SKM-1 (cell line): ENCODE measurements at regions not wholly inside any gene's neighbourhood (a gene's known extent, or its start where the extent isn't known, plus 50 kb on each side); places are given as distances from the start of the nearest gene placed in this dataset.
"Not testable (repeated sequence)": the region's sequence is repeated elsewhere in the genome, so short reads cannot be mapped to it uniquely, and the experiment has no call there.

ENCODE experiments used
- DNase-seq: peaks from one replicate; lab custom pipeline; 2025; ENCODE audit not compliant: unreplicated experiment; lab: John Stamatoyannopoulos, UW

GRCh38 chr10:123375097-123375496 is 220.9 kb downstream of the BUB3 start:
- no peak for DNase-seq

- DNase-seq, result no peak
Measured at GRCh38 chr10:123375738-123376137, 221.5 kb downstream of the BUB3 start.

DNA sequence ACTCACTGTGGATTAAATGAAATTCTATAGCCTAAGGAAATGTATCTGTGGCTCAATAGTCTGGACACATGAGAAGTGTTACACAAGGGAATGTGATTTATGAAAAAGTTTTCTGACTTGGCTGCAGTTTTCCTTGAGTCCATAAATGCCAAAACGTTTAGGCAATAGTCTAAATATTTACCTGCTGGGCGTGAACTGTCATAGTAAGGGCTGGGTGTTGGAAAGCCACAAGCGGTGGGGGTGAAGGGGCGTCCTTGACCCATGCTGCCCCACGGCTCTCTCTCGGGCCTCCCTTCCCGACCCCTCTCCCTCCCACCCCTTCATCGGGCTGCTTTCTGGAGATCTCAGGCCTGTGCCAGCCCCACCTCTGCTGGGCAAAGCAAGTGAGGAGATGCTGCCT is 223.7 kb downstream of the BUB3 start:
- no peak for DNase-seq

DNA sequence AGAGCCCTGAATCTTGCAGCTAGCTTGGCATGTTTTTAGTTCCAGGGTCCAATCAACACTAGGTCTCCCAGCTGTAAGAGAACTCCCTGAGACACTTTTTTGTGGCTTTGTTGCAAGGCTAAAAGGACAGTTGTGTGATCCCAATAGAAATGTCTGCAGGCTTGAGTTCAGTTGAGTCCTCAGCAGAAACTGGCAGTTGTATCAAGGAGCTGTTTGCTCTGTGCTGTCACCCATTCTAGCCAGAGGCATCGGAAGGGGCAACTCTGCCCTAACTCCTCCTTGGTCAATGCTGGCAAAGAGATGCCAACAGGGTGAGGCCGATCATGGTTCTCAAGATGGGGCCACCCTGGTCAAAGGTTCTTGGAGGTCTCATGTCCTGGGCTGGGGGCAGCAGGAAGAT is 224.1 kb downstream of the BUB3 start:
- DNase-seq, result no peak

- no peak for DNase-seq
Measured at GRCh38 chr10:123379156-123379555, 225.0 kb downstream of the BUB3 start.

DNA sequence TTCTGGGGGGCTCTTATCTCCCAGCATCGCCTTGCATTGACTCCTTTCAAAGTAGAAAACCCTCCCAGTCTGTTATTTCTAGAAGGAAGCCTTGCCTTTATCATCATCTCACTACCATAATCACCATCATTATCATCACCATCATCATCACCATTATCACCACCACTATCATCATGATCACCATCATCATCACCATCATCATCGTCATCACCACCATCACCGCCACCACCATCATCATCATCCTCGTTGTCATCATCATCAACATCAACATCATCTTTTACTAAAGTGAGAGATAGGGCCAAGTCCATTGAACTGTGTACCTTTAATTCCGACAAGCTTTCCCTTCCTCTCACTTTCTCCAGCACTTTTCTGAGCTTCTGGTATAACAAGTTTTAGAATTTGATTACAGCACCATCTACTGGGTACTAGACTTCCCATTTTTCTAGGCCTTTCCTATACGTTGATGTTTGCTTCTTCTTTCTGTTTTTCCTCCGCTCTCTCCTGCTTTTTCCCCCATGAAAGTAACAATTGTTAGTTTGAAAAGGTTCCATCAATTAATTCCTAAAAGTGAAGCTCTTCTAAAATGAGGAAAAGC is 226.4 kb downstream of the BUB3 start:
- no peak for DNase-seq

DNA sequence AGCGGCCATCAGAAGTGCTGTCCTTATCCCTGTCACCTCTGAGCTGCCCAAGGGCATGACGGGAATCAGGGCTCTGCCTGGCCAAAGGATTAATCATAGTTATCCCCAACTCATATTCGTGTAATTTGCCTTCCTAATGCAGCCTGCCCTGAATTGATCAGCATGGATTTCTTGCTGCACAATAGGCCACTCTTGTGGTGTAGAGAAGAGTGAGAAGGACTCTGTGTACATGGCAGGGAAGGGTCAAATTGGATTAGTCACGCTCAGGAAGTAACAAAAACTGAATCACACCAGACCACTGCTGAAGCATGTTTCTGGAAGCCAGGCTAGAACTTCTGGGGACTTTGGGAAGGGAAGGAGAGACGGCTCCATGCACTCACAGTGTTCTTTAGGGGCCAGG is 227.0 kb downstream of the BUB3 start:
- no peak for DNase-seq

- no peak for DNase-seq
Measured at GRCh38 chr10:123382491-123382890, 228.3 kb downstream of the BUB3 start.

- DNase-seq, result no peak
Measured at GRCh38 chr10:123385508-123386080, 231.4 kb downstream of the BUB3 start.

- DNase-seq, result no peak
Measured at GRCh38 chr10:123389520-123389919, 235.3 kb downstream of the BUB3 start.

DNA sequence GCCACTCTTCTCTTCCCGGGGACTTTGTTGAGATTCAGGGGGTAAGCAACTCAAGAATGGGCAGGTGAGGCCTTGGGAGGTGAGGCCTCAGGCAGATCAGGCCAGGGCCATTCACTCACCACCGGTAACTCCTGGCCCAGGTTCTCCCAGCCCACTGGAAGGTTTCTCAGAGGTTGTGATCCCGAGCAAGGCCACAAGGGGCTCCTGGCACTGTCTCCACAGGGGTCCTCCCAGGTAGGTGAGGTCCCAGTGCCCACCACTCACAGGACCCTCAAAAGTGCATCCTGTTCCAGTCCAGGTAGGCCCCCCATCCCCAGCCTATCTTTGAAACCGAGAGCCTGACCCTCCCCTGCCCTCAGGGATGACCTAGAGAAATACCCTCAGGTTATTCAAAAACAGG is 236.1 kb downstream of the BUB3 start:
- DNase-seq, result no peak

DNA sequence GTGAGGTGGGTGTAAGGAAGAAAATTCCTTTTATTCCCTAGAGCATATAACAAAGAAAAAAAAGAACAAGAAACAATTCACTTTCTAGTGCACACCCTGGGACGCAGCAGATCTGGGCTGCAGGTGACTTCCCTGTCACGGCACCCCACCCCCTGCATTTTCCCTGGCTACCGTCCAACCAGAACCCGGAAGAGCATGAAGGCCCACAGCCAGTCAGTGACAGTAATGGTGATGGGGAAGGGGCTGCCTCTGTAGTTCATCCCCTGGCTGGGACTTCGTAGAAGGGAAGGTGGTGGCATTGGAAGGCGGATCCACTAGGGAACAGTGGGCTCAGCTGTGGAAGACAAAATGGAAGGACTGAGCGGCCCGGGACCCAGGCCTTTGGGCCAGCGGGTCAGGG is 236.7 kb downstream of the BUB3 start:
- no peak for DNase-seq

- no peak for DNase-seq
Measured at GRCh38 chr10:123391275-123392028, 237.2 kb downstream of the BUB3 start.

- no peak for DNase-seq
Measured at GRCh38 chr10:123392182-123392963, 238.2 kb downstream of the BUB3 start.

- no peak for DNase-seq
Measured at GRCh38 chr10:123393170-123393569, 239.0 kb downstream of the BUB3 start.

- DNase-seq, result no peak
Measured at GRCh38 chr10:123394382-123394781, 240.2 kb downstream of the BUB3 start.

DNA sequence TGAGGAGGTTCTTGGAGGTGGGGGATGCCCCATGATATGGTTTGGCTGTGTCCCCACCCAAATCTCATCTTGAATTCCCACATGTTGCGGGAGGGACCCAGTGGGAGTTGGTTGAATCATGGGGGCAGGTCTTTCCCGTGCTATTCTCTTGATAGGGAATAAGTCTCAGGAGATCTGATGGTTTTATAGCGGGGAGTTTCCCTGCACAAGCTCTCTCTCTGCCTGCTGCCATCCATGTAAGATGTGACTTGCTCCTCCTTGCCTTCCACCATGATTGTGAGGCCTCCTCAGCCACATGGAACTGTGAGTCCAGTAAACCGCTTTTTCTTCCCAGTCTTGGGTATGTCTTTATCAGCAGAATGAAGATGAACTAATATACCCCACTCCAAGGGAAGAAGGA is 241.0 kb downstream of the BUB3 start:
- DNase-seq, result not testable (repeated sequence)

DNA sequence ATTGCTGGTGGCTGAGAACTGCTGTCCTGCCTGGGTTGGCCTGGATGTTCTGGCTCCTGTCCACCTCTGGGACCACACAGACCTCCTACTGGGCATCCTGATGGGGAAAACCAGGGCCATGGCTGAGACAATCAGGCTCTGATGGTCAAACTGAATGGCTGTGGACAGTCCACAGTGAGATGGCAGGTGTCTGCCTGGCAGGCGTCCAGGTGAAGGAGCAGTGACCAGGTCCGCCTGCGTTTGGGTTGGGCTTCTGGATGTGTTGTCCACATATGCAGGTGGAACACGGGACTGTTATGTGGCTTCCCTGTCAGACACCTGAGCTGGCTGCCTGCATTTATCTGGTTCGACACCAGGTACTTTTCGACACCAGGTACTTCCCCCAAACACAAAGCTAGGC is 241.7 kb downstream of the BUB3 start:
- no peak for DNase-seq

GRCh38 chr10:123398180-123398591 is 244.0 kb downstream of the BUB3 start:
- no peak for DNase-seq

- DNase-seq, result no peak
Measured at GRCh38 chr10:123398756-123399155, 244.6 kb downstream of the BUB3 start.

DNA sequence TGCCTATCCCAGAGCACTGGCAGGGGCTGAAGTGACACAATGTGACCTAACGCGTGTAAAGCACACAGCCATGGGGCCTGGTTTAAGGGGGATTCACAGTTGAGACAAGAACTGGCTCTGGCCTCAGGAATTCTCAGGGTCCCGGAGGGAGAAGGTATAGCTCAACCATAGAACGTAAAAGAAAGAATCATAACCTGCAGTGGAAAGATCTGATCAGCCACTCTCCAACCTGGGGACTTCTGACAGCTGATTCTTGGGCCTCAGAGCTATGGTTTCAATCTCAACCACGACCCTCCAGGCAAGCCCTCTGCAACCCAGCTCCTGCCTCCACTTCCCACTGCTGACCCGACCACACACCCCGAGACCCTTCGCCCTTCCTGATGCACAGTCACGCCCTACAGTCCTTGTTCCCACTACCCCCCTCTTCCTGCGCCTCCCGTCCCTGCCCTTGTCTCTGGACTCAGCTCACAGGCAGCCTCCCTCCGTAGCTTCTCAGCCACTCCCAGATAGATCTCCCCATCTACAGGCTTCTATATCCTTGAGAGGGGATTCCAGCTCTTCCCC is 245.2 kb downstream of the BUB3 start:
- no peak for DNase-seq
